Neural cell (in vitro differentiated cells): ENCODE measurements at regions not wholly inside any gene's neighbourhood (a gene's known extent, or its start where the extent isn't known, plus 50 kb on each side); places are given as distances from the start of the nearest gene placed in this dataset.

Experiments
- H2AFZ ChIP-seq: fragments of 200-600, 300-800 bp; sonication (generic), shearing (Covaris generic); 2 replicates; pipeline ENCODE4 v1.6.0; 2014; ENCODE audit warnings: low read depth, mild to moderate bottlenecking, antibody characterized with exemption, low read length, moderate library complexity
- H3F3A ChIP-seq: fragments of 200-600 bp; shearing (Covaris generic); 2 replicates; pipeline ENCODE4 v1.6.1; 2016; ENCODE audit warnings: mild to moderate bottlenecking, moderate library complexity, mixed read lengths, antibody characterized with exemption, low read length; ENCODE audit not compliant: insufficient read depth, poor library complexity, severe bottlenecking
- H3K27ac ChIP-seq: fragments of 200-600, 300-800 bp; sonication (generic), shearing (Covaris generic); 2 replicates; pipeline ENCODE4 v1.5.1; 2014; ENCODE audit warnings: mild to moderate bottlenecking, low read length, moderate library complexity
- H3K27me3 ChIP-seq: fragments of 300-800, 200-600 bp; sonication (generic), shearing (Covaris generic); 2 replicates; pipeline ENCODE4 v1.6.0; 2014; ENCODE audit warnings: mild to moderate bottlenecking, low read depth, low read length, moderate library complexity; ENCODE audit not compliant: insufficient read depth
- H3K36me3 ChIP-seq: fragments of 300-800, 200-600 bp; sonication (generic), shearing (Covaris generic); 2 replicates; pipeline ENCODE4 v1.5.1; 2014; ENCODE audit warnings: mild to moderate bottlenecking, antibody characterized with exemption, low read length, moderate library complexity; ENCODE audit not compliant: insufficient read depth
- H3K4me2 ChIP-seq: fragments of 300-800, 200-600 bp; sonication (generic), shearing (Covaris generic); 2 replicates; pipeline ENCODE4 v1.6.0; 2014; ENCODE audit warnings: mild to moderate bottlenecking, low read length
- H3K4me3 ChIP-seq: fragments of 300-800, 200-600 bp; sonication (generic), shearing (Covaris generic); 2 replicates; pipeline ENCODE4 v1.5.1; 2014; ENCODE audit warnings: mild to moderate bottlenecking, low read length, moderate library complexity
- H3K79me2 ChIP-seq: fragments of 200-600 bp; shearing (Covaris generic); replicated peaks from 2 replicates; pipeline ENCODE4 v1.6.0; 2014; ENCODE audit warnings: mild to moderate bottlenecking, low read length, moderate library complexity; ENCODE audit not compliant: insufficient read depth
- H3K9ac ChIP-seq: fragments of 300-800, 200-600 bp; sonication (generic), shearing (Covaris generic); 2 replicates; pipeline ENCODE4 v1.6.1; 2016; ENCODE audit warnings: mild to moderate bottlenecking, low read length, mixed read lengths
- H3K9me2 ChIP-seq: fragments of 200-600 bp; shearing (Covaris generic); 2 replicates; pipeline ENCODE4 v1.6.1; 2016; ENCODE audit warnings: mild to moderate bottlenecking, low read length, mixed read lengths; ENCODE audit not compliant: insufficient read depth
- H3K9me3 ChIP-seq: fragments of 200-600, 300-800 bp; sonication (generic), shearing (Covaris generic); 2 replicates; pipeline ENCODE4 v1.6.1; 2016; ENCODE audit warnings: mild to moderate bottlenecking, mixed run types, low read length, moderate library complexity, mixed read lengths
- H4K20me1 ChIP-seq: fragments of 200-600 bp; shearing (Covaris generic); 2 replicates; pipeline ENCODE4 v1.6.1; 2016; ENCODE audit warnings: mild to moderate bottlenecking, mixed run types; ENCODE audit not compliant: insufficient read depth
- CTCF ChIP-seq: fragments of 450-650 bp; IDR thresholded peaks from 2 replicates; pipeline ENCODE4 v1.5.1; 2014; ENCODE audit warnings: antibody characterized with exemption, mild to moderate bottlenecking, moderate library complexity; ENCODE audit not compliant: poor library complexity, severe bottlenecking
- EP300 ChIP-seq: fragments of 450-650 bp; conservative IDR thresholded peaks from 2 replicates; pipeline ENCODE4 v1.6.1; 2014; ENCODE audit warnings: antibody characterized with exemption, mild to moderate bottlenecking, moderate library complexity; ENCODE audit not compliant: poor library complexity, severe bottlenecking
- EZH2 ChIP-seq: fragments of 200-600, 300-800 bp; shearing (Covaris generic), sonication (generic); IDR thresholded peaks from 2 replicates; pipeline ENCODE4 v1.6.1; 2014; ENCODE audit warnings: antibody characterized with exemption, low read length, borderline replicate concordance, mild to moderate bottlenecking; ENCODE audit not compliant: insufficient read depth, poor library complexity, severe bottlenecking
- MXI1 ChIP-seq: fragments of 450-650 bp; conservative IDR thresholded peaks from 2 replicates; pipeline ENCODE4 v1.6.1; 2014; ENCODE audit warnings: antibody characterized with exemption, mild to moderate bottlenecking; ENCODE audit not compliant: poor library complexity, severe bottlenecking
- POLR2AphosphoS5 ChIP-seq: IDR thresholded peaks from 2 replicates; pipeline ENCODE4 v1.6.1; 2012
- RAD21 ChIP-seq: fragments of 450-650 bp; conservative IDR thresholded peaks from 2 replicates; pipeline ENCODE4 v1.6.1; 2014; ENCODE audit warnings: antibody characterized with exemption, mild to moderate bottlenecking, moderate library complexity
- REST ChIP-seq: IDR thresholded peaks from 2 replicates; pipeline ENCODE4 v1.6.1; 2012; ENCODE audit warnings: borderline replicate concordance
- SMC3 ChIP-seq: fragments of 450-650 bp; conservative IDR thresholded peaks from 2 replicates; pipeline ENCODE4 v1.6.1; 2014; ENCODE audit warnings: antibody characterized with exemption, mild to moderate bottlenecking, moderate library complexity; ENCODE audit not compliant: poor library complexity
- TAF1 ChIP-seq: IDR thresholded peaks from 2 replicates; pipeline ENCODE4 v1.6.1; 2012; ENCODE audit warnings: low read depth

DNA sequence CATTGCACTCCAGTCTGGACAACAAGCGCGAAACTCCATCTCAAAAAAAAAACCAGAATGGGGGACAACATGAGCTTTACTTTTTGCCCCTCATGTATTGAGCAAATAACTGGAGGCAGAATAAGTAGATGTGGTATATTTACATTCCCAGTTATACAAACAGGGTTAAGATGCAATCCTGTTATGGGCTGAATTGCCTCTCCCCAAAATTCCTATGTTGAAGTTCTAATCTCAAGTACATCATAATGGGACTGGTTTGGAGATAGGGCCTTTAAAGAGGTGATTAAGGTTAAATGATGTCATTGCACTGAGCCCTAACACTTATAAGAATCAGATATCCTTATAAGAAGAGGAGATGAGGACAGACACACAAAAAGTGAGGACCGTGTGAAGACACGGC is 319.8 kb upstream of the KLHL29 start:
- no peaks in the 10 kb centered on the region for H3K79me2 ChIP-seq
- TF ChIP-seq MXI1 (no peak), POLR2AphosphoS5 (no peak), EP300 (no peak), EZH2 (no peak), RAD21 (no peak), REST (no peak), CTCF (no peak), SMC3 (no peak), TAF1 (no peak)
- no peak overlapping the region for H2AFZ ChIP-seq
- H3K9me2 ChIP-seq = no peaks in the 10 kb centered on the region
- no peaks in the 10 kb centered on the region for H3K27me3 ChIP-seq
- no peak overlapping the region for H3K9ac ChIP-seq
- no peaks in the 10 kb centered on the region for H3K9me3 ChIP-seq
- no peak overlapping the region for H3K27ac ChIP-seq
- no peaks in the 10 kb centered on the region for H4K20me1 ChIP-seq
- H3K36me3 ChIP-seq = no peaks in the 10 kb centered on the region
- no peaks in the 10 kb centered on the region for H3F3A ChIP-seq
- H3K4me2 ChIP-seq = no peak overlapping the region
- H3K4me3 ChIP-seq = no peak overlapping the region

- Histone ChIP-seq H3K27me3 (no peaks in the 10 kb centered on the region), H3K9ac (no peak overlapping the region)
Observed at GRCh38 chr2:23065936-23066335, 319.0 kb upstream of the KLHL29 start.

More at GRCh38 chr2:23065936-23066335, 319.0 kb upstream of the KLHL29 start:
- H3K27ac ChIP-seq = no peak overlapping the region
- no peaks in the 10 kb centered on the region for H3K9me2 ChIP-seq
- no peaks in the 10 kb centered on the region for H3K36me3 ChIP-seq
- no peak overlapping the region for H2AFZ ChIP-seq
- no peaks in the 10 kb centered on the region for H3K9me3 ChIP-seq
- H3K4me2 ChIP-seq = no peak overlapping the region
- TF ChIP-seq EP300 = no peak
- no peak for TF ChIP-seq SMC3
- TF ChIP-seq RAD21 = no peak
- no peak for TF ChIP-seq REST
- TF ChIP-seq EZH2 = no peak
- TF ChIP-seq CTCF = no peak
- no peak for TF ChIP-seq TAF1
- TF ChIP-seq POLR2AphosphoS5 = no peak
- no peak for TF ChIP-seq MXI1
- H3K4me3 ChIP-seq = no peak overlapping the region
- H3K79me2 ChIP-seq = no peaks in the 10 kb centered on the region
- H3F3A ChIP-seq = no peaks in the 10 kb centered on the region
- no peaks in the 10 kb centered on the region for H4K20me1 ChIP-seq
